ENCODE measurements at regions not wholly inside any gene's neighbourhood (a gene's known extent, or its start where the extent isn't known, plus 50 kb on each side); places are given as distances from the start of the nearest gene placed in this dataset.

DNA sequence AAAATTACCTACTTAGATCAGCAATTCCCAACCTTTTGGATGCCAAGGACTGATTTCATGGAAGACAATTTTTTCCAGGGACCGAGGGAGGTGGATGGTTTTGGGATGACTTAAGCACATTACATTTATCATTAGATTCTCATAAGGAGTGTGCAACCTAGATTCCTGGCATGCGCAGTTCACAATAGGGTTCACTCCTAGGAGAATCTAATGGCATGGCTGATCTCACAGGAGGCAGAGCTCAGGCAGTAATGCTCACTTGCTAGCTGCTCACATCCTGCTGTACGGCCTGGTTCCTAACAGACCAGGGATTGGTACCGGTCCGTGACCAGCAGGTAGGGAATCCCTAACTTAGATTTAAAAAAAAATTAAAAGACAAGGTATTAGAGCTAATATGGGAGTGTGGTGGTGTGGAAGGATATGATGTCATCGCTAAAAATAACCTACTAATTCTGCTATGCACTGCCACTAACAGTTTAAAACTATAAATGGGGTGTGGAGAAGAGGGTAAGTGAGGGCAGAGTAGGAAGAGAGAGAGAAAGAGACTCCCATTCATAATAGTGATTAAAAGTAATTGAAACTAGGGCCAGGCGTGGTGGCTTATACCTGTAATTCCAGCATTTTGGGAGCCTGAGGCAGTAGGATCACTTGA is 282.7 kb downstream of the BAMBI start:
- no peak for DNase-seq (ENCODE audit: low read depth in 2 of 2)

DNA sequence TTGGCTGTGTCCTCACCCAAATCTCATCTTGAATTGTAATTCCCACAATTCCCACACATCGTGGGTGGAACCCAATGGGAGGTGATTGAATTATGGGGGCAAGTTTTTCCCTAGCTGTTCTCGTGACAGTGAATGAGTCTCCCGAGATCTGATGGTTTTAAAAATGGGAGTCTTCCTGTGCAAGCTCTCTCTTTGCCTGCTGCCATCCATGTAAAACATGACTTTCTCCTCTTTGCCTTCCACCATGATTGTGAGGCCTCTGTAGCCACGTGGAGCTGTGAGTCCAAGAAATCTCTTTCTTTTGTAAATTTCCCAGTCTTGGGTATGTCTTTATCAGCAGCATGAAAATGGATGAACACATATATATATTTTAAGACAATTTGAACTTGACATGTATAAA is 285.4 kb downstream of the BAMBI start:
- DNase-seq (ENCODE audit: low read depth in 2 of 2): no peak

DNA sequence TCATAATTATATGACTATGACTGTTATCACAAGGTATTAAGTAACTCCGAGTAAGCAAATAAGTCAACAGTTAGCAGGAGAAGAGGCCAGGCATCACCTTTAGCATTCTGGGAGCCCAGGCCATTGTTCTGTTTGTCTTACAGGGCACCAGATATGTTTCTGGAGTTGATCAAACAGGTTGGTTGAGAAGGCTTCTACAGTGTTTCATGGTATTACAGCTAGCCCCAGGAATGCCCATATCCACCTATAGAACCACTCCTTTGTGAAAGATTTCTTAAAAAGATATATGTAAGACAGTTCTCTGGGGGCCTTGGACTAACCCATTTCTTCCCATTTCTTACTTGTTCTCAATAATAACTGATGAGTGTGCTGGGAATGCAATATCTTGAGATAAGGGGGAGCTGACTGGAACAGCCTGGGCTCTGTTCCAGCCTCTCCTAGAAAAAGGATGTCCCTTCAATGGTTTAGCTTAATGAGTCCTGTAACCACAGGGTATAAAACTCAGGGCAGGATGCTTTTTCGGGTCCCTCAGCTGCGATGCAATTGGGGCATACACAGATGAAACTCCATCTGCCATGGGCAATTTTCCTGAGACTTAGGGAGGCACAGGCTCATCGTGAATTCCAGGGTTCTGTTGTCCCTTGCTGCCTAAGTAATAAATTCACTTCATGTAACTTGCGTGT is 286.4 kb downstream of the BAMBI start:
- no peak for DNase-seq (ENCODE audit: low read depth in 2 of 2)

DNA sequence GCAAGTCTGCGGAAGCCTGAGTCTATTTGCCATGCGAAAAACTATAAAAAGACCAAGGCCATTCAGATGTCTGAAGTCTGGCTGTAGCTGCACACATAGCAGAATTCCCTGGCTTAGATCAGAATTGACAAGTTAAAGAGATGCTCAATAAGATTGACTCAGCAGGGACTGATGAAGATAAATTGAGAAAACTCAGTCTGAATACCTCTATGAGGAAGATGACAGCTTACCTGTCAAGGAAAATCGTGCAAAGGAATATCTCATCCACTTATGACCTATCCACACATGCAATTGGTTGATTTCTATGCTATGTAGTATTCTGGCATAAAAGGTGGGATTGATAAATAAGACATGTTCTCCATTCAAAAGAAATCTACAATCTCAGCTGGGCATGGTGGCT is 288.6 kb downstream of the BAMBI start:
- DNase-seq (ENCODE audit: low read depth in 2 of 2): no peak

DNA sequence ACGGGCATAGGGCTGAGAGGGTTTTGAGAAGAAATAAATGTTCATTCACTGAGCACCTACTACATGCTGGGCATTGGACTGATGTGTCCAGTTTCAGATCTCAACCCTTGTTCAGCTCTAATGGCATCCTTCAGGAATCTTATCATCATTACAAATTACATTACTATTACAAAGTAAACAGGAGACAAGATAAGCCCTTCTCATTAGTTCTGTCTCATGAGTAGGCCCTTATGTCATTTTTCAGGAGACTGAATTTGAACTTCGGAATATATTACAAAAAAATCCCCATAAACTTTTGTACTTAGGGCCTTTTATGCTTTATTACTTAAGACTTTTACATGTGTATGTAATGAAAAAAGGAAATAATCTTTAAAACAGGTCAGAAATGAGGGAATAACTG is 289.7 kb downstream of the BAMBI start:
- no peak for DNase-seq (ENCODE audit: low read depth in 2 of 2)

DNA sequence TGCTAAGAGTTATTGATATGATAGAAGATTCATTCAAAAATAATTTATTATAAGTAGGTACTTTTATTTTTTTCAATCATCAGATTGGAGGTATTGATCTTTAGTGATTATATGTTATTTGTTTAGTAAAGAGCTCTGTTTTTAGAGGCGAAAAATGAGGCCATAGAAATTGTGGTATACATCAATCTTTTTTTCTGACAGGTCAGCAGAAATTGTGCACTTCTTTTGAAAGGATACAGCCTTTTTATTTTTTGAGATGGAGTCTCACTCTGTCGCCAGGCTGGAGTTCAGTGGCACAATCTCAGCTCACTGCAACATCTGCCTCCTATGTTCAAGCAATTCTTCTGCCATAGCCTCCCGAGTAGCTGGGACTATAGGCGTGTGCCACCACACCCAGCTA is 292.1 kb downstream of the BAMBI start:
- DNase-seq (ENCODE audit: low read depth in 2 of 2): no peak

DNA sequence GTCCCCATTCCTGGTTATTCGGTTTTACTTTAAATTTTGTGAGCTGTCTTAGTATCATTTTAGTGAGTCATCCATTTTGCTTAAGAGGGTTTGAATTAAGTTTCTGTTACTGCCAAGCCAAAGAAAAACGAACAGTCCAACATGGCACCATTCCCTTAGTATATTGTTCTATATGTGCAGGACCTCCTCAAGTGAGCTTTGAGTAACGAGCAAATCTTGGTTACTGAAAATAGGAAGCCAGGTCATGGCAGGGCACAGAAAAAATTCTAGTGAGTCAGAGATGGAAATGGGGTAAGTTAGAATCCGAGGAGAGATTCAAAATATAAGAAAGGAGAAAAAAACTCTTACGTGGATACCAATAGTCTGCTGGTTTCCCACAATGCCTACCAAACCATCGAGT is 292.9 kb downstream of the BAMBI start:
- no peak for DNase-seq (ENCODE audit: low read depth in 2 of 2)

DNA sequence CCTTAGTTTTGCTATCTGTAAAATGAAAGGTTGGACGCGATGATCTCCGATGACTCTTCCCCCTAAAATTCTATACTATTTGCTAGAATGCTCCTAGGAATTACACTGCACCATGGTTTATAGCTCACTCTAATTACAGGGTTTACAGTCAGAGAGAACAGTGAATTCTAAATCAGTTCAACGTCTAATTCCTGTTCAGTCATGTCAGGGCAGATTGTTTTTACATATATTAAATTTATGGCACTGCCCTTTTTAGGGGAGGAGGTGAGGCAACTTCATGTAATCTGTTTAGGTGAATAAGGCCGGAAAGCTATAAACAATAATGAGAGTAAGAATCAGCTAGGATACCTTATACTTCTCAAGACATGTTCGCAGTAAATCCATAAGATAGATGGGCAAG is 293.9 kb downstream of the BAMBI start:
- DNase-seq (ENCODE audit: low read depth in 2 of 2): no peak

DNA sequence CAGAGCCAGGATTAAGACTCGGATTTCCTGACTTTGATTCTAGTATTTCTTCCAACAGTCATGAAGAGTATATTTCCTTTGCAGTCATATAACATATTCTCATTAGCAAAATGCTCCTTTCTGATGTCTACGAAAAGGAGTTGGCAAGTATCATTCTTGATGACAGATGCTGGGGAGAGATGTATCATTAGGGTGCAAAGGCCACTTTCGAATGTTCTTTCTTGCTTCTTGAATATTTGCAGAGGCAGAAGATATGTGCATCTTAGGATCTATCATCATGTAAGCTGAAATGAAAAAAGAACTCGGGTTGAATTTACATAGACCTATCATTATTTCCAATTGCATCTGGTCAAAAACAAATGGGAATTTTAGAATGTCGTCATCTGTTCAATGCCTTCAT is 294.4 kb downstream of the BAMBI start:
- DNase-seq (ENCODE audit: low read depth in 2 of 2): no peak

DNA sequence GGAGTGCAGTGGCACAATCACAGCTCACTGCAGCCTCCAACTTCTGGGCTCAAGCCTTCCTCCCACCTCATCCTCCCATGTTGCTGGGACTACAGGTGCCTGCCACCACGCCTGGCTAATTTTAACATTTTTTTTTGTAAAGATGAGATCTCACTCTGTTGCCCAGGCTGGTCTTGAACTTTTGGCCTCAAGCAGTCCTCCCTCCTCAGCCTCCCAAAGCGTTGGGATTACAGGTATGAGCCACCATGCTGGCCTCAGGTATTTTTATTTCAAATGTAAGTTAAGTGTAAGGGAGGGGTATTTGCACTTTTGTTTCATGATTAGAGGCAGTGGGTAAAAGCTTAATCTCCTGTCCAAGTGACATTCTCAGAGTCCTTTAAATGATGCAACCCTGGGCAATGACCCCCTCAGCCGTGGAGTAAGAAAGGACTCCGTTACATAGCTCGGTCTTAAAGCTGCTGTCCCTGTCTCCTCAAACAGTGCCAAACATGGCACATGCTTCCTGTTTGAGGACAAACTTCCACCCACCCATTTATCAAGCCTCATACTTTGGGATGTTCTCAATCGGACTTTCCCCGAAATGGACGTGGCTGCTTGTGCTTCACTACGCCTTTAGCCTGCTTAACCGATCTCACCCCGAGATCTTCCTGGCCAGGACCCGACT is 296.1 kb downstream of the BAMBI start:
- no peak for DNase-seq (ENCODE audit: low read depth in 2 of 2)

DNA sequence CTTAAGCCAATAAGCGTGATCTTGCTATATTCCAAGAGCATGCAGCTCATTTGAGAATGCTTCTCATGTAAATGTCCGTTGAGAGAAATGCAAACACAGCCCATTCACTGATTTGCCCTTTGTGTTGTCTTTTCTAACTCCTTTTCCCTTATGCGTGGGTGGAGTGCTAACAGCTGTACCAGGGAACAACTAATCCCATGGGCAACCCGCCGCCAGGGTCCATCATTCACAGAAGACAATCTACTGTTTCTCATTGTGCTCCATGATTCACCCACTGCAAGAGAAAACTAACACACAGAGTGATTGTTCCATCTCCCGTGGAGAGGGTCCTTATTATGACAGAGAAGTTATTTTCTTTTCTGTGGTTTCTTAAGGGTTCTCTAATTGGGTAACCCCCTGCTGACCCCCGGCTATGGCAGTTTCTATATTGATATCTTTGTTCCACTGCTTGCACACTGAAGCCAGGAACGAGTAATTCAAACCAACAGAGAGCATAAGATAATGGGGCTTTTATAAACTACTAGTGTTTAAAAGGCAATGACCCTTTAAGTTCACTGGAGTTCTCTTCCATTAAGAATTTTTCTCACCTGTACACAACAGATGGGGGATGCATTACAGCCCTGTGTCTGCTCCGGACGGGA is 298.7 kb downstream of the BAMBI start:
- DNase-seq (ENCODE audit: low read depth in 2 of 2): no peak

DNA sequence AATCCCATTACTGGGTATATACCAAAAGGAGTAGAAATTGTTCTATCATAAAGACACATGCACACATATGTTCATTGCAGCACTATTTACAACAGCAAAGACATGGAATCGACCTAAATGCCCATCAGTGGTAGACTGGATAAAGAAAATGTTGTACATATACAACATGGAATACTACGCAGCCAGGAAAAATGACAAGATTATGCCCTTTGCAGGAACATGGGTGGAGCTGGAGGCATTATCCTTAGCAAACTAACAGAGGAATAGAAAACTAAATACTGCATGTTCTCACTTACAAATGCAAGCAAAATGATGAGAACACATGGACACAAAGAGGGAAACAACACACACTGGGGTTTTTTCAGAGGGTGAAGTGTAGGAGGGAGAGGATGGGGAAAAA is 300.2 kb downstream of the BAMBI start:
- DNase-seq (ENCODE audit: low read depth in 2 of 2): no peak

DNA sequence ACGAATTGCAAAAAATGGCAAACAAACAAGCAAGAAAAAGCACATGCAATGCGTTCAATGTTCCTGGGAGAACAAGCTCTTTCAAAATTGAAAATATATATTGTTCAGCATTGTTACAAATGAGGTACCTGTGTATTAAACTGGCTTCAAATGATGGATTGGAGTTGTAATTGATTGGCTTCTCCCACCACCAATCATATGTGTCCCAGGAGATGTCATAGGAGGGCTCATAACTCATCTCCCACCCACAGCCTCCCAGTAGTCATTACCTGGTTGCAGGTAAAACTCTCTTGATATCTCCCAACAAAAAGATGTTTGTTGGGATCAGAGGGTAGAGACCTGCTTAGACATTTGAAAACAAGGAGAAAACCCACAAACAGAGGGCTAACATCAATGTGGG is 302.9 kb downstream of the BAMBI start:
- no peak for DNase-seq (ENCODE audit: low read depth in 2 of 2)

DNA sequence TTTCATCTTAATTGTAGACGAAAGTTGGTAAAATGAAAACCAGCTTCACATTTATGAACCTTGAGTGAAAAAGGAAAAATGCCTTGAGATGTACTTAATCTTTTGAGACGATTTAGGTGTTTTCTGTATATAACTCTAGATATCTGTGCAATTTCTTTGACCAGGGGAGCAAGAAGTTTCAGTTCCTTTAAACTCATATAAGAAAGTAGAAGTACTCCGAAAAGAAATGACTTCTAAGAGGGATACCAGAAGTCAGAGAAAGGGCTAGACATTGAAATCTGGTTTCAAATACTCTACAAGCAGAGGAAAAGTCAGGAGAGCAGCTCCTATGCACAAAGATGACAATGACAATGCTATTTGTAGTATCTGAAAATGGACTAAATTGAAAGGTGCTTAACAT is 303.7 kb downstream of the BAMBI start:
- no peak for DNase-seq (ENCODE audit: low read depth in 2 of 2)

DNA sequence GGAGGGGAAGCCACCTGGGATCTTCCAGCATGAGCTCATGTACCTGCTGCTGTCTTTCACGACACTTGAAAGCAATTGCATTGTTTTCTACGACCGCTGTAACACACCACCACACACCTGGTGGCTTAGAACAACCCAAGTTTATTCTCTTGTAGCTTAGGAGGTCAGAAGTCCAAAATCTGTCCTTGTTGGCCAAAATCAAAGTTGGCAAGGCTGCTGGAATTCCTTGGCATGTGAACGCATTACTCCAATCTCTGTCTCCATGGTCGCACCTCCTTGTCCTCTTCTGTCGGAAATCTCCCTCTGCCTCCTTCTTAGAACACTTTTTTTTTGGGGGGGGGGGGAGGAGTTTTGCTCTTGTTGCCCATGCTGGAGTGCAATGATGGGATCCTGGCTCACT is 305.7 kb downstream of the BAMBI start:
- DNase-seq (ENCODE audit: low read depth in 2 of 2): no peak

DNA sequence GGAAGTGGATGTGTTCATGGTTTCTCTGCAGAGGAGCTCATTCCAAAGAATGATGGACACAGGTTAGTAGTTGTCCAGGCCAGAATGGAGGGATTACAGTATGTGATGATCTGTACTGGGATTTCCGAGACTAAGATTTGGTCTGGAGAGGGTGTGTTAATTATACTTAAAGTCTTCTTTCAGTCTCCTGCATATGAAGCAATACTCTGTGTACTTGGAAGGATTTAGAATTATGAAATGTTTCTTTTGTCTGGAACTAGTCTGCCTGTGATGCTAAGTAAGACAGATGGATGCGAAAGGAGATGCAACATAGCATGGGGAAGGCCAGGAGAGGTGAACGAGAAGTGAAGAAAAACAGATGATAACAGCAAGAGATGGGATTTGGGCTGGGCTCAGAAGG is 305.1 kb upstream of the LYZL1 start:
- no peak for DNase-seq (ENCODE audit: low read depth in 2 of 2)

DNA sequence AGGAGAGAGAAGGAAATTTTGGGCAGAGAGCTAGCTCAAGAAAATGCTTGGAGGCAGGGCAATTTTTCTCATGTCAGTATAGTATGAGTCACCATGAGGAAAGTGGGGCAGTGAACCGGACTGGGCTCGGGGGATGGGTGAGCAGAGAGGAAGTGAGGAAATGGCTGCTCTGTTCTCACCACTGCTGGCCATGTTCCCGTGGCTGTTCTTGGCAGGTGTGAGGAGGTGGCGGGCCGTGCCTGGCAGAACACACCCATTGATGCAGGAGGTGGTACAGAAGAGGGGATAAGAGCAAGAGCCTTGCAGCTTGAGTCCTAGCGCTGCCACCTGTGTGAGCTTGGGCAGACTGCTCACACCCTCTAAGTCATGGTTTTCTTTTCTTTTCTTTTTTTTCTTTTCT is 304.4 kb upstream of the LYZL1 start:
- DNase-seq (ENCODE audit: low read depth in 2 of 2): no peak

DNA sequence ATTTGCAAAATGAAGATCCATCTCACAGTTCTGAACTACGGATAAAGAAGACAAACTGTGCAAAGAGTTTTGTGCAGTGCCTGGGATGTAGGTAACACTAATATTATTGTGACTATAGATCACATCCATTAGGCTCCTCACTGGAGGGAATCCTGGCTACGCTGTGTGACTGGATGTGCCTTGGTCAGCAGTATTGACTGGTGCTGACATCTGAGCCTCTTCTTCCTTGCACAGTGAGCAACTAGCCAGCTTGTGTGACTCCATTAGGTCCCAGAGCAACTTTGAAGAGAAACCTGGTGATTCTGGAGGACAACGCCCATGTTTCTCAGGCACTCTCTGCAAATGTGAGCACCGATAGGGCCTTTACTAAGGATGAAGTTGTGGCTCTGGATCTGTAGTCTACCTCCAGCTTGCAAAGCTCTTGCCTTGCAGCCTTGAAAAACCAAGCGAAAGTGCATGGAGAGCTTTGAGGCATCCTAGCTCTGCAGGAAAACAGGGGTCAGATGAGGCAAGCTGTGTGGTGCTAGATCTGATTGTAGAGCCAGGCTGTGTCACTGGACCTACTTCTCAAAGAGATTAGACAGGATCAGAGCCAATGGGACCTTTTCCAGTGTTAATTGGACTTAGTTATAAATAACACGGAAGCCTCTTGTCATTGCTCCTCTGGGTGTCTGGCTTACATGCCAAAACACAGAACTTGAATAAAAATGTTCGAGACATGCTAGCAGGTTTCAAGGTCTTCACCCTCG is 303.6 kb upstream of the LYZL1 start:
- DNase-seq (ENCODE audit: low read depth in 2 of 2): no peak

DNA sequence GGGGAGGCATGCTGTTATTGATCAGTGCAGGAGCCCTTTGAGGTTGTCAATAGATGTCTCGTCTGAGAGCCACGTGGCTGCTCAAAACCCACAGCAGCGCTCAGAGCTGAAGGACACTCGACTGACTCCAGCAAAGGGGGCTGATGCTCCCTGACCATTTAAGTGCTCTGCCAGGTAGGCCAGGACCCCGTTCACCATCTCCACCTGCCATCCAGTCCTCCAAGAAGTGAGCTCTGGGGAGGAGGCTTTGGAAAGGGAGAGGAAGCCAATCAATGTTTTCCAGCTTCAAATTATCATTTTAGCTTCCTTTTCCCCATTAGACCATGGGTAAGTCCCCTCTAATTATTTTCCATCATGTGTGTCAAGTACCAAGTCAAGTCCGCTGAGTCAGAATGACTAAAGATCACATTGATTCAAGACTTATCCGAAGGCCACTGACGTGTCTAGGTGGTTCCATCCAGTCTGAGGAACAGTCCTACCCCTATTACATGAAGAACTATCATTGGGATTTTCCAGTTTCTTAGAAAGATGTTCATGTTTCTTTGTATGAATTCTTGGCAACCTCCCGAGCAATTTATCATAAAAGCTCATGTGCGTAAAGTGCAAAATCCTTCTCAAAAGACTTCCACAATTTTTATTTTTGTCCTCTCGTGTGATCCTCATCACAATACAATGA is 302.6 kb upstream of the LYZL1 start:
- no peak for DNase-seq (ENCODE audit: low read depth in 2 of 2)

DNA sequence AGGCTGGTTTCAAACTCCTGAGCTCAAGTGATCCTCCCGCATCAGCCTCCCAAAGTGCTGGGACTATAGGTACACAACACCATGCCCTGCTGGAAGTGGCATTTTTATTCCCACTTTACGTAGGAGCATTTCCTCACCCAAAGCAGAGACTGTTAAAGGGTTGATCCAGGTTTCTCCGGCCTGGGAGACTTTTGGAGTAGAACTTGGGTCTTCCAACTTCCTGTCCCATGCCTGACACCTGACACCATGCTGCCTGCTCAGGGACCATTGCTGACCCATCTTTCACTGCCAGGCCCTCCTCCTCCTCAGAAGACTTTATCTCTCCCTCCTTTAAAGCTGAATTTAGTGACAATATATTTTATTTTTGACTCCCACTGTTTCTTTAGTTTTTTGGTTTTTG is 302.0 kb upstream of the LYZL1 start:
- no peak for DNase-seq (ENCODE audit: low read depth in 2 of 2)

DNA sequence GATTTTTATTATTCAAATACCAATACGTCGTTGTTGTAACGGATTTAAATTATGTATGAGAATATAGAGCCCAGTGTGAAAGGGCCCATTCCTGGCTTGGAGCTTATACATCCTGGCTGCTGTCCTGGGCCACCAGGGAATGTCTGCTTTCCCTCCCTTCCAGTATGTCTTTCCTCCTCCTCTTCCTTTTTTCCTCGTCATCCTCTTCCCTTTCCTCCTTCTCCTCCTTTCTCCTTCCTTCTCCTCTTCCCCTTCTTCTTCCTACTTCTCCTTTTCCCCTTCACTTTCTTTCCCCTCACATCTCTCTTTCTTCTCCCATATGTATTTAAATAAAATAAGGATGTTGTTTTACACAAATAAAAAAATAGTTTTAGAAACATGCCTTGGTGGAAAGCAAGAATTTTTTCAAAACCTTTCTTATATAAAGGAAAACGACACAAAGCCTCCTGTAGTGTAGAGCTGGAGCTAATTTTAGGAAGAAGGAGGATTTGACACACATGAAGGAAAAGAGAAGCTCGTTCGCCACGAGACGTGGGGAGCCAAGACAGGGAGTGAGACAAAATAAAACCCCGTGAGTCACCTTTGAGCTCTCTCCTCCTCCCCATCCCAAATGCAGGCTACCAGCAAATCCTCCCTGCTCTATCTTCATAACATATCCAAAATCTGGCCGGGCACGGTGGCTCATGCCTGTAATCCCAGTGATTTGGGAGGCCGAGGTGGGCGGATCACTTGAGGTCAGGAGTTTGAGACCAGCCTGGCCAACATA is 301.1 kb upstream of the LYZL1 start:
- no peak for DNase-seq (ENCODE audit: low read depth in 2 of 2)

Measured in stimulated activated CD8-positive, alpha-beta memory T cell treated with anti-CD3 and anti-CD28 coated beads, Interleukin-7, amount 100 ng/mL, for 4 hours (primary cell).